GM19438 (cell line): ENCODE measurements at regions not wholly inside any gene's neighbourhood (a gene's known extent, or its start where the extent isn't known, plus 50 kb on each side); places are given as distances from the start of the nearest gene placed in this dataset.

ENCODE experiments used
- ATAC-seq: cut with Tn5 transposase; IDR thresholded peaks from one replicate; pipeline ENCODE4 v1.9.1; 2021; ENCODE audit warnings: low read depth; ENCODE audit not compliant: unreplicated experiment

DNA sequence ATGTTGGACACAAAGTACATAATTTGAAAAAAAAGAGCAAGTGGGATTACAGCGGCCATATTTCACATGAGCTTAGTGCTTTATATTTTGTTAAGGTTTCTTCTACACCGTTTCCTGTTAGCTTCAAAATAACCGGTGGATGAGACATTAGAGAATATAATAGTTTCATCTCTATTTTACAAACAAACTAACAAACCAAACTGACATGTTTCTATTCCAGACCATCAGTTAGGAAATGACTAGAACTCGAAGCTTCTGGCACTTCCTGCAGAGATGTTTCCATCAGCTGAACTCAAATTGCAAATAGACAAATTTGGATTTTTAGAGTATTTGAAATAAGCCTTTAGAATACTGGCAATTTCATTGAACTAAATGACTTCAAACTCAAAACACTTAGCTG, 86.5 kb downstream of the MTRR start:
- ATAC-seq, result no peak

DNA sequence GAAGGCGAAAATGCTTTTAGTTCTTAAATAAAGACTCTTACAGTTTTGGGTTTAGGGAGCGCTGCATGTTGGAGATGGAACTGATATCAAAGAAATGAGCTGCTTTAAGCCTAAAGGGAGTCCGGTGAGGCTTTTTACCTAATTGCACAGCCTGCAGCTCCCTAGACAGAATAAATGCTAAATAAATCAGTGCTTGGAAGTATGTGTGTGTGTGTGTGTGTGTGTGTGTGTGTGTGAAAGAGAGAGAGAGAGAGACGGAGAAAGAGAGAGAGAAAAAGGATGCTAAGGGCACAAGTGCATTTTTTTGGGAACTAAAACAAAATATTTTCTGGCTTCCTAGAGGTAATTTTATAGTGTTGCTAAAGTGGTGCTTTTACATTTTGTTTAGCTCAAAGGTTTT, 88.4 kb downstream of the MTRR start:
- no peak for ATAC-seq

- ATAC-seq, result no peak
Measured at GRCh38 chr5:7960142-7960541, 91.2 kb downstream of the MTRR start.

GRCh38 chr5:7961540-7961939, 92.6 kb downstream of the MTRR start:
- ATAC-seq, result no peak

DNA sequence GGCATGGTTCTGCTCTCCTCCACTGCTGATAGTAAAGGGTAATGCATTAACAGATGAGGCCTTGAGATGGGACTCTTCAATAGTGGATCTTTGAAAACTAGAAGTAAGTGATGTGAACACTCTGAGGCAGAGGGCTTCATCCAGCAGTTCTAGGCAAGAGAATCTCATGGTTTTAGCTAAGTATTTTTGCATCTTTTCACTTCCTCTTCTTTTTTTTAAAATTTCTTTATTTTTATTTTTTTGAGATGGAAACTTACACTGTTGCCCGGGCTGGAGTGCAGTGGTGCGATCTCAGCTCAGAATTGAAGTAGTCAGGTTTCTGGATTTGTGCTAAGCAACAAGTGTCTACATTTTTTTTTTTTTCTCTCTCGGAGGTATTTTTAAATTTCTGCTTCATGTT, 101.9 kb downstream of the MTRR start:
- no peak for ATAC-seq

DNA sequence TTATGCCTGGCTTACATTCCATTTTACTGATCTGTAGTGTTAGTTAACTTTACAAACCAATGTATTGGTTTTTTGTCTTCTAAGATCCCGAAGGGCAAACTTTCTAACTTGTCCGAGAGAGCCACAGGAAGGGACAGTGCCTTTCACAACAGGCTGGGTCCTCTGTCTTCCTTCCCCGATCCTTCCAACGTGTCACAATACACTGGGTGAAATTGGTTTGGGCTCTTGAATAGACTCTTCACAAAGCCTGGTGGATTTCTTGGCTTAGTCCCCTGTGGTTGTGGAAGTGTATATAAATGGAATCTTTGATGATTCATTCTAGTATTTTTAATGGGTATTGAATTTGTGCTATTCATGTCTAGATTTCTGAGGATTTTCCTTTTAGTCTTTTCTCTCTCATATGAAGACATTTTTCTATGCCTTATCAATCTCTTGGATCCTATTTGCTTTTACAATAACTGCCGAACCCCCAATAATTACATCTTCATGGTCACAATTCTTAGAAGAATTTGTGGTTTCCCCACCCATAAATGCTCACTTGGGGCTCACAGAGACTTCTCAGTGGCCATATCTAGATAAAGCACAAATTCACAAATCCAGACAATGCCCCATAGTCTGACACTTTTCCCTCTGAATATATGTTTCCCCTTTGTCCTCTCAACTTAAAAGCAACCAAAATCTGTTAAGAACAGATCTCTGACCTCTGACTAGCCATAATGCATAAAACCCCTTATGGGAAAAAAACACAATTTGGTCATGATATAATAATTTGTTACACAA, 107.7 kb downstream of the MTRR start:
- ATAC-seq, result no peak

DNA sequence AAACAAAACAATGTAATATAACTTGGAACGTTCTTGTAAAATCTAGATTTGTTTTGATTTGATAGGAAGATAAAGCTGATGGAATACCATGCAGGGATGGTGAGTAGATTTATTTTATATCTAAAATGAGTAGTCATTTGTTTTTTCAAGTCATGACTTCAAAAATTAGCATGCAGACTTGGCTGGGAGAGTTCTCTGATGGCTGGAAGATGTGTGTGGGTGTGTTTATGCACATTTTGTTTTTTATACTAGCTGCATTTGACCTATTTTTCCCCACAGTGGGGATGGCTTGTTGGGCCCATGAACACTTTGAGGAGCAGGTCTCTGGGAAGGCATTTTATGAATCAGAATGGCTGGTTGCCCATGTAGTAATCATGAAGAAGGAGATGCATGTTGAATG, 109.2 kb downstream of the MTRR start:
- ATAC-seq, result no peak

GRCh38 chr5:7978991-7979390, 110.0 kb downstream of the MTRR start:
- no peak for ATAC-seq

DNA sequence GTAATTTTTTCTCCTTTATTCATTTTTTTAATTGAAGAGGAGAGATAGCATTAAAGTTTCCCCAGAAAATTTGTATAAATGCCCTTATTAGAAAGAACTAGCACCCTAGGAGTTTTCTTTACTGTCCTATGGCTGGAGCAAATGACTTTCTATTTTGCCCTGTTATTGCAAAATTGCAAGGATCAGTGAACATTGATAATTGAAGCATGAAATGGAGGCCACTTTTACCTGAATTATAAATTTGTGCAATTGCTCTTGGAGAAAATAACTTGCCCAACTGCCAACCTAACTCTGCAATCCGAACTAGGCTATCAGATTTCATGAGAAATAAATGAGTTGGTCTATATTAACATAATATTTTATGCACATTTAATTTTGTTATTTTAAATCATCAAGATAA, 111.9 kb downstream of the MTRR start:
- ATAC-seq, result no peak

GRCh38 chr5:7983433-7983832, 114.5 kb downstream of the MTRR start:
- no peak for ATAC-seq

DNA sequence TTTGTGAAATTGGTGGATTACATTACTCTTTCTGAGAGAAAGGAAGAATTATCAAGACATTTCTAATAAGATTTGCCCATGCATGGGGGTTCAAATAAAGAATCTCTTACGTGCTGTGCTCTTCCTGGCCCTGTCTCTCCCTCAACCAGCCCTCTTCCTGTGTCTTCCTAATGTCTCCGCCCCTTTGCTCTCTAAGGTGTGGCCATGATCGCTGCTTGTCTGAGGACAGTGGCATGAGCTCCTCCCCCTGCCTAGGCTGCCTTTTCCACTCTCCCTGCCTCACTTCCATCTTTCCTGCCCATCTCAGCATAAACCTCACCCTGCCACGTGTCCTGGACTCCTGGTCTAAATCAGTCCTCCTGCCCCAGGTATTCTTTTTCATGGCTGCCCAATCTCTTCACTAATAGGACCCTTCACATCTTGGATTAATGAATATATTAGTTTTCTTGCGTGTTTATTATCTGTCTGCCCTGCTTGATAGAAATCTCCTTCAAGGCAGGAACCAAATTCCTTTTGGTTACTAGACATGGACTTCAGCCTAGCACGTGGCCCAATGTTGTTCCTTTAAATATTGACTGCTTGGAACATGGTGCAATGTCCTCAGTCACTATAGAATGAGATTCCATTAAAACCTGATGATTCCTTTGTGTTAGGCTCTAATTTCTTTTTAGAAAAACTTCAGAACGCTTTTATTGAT, 122.3 kb downstream of the MTRR start:
- ATAC-seq, result no peak

GRCh38 chr5:7995688-7996294, 126.8 kb downstream of the MTRR start:
- ATAC-seq, result no peak

GRCh38 chr5:8005416-8005815, 136.5 kb downstream of the MTRR start:
- ATAC-seq, result no peak

DNA sequence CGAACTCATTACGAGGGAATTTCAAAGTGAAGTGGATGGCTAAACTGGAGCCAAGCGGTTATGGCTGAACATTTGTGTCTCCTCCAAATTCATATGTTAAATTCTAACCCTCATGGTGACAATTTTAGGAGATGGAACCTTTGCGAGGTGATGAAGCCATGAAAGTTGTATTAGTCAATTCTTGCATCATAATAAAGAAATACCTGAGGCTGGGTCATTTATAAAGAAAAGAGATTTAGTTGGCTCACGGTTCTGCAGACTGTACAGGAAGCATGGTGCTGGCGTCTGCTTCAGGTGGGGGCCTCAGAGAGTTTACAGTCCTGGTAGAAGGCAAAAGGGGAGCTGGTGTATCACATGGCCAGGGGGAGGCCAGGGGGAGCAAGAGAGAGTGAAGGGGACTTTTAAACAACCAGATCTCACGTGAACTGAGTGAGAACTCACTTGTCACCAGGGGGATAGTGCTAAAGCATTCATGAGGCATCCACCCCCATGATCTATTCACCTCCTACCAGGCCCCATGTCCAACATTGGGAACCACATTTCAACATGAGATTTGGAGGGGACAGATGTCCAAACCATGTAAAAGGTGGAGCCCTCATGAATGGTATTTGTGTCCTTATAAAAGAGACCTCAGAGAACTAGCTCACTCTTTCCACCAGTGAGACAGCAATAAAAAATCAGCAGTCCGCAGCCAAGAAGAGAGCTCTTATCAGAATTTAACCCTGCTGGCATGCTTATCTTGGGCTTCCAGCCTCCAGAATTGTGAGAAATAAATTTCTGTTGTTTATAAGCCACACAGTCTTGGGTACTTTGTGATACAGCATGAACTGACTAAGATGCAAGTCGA, 143.4 kb downstream of the MTRR start:
- no peak for ATAC-seq

DNA sequence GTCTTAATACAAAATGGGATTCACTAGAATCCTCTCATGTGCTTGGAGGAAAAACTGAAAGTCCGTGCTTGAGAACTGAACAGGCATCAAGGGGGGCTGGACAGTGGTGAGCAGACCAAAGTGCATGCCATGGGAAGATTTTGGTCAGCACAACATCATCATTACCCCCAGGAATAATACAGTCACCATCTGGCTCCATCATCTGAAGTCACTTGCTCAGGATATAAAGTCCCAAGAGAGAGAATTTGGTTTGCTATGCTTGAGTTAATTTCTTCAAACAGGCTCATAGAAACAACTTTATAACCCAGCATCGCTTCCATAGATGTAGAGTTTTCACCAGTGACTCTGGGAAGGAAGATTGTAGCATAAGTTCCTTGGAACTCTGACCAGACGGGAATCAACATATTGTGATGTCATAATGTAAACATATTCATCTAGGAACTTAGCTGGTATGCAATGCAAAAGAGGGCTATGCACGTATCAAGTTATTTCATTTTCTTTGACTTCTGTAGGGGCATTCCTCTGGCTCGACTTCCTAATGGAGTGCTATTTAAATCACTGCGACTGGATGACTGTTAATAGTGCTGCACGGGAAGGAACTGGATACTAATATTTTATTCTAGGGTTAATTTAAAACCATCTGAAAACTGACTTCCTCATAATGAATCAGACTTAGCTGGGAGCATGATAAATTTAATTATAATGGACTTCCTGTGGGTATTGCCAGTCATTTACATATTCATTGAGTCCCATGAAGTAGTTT, 145.2 kb downstream of the MTRR start:
- ATAC-seq, result no peak

DNA sequence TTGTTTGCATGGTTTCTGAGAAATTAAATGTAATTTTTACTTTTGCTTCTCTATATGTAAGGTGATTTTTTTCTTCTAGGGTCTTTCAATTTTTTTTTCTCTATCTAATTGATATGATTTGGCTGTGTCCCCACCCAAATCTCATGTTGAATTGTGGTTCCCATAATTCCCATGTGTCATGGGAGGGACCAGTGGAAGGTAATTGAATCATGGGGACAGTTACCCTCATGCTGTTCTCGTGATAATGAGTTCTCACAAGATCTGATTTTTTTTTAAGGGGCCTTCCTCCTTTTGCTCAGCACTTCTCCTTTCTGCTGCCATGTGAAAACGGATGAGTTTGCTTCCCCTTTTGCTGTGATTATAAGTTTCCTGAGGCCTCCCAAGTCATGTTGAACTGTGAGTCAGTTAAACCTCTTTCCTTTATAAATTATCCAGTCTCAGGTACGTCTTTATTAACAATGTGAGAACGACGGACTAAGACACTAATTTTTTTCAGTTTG, 150.8 kb downstream of the MTRR start:
- no peak for ATAC-seq

- ATAC-seq, result no peak
Measured at GRCh38 chr5:8020861-8021514, 152.0 kb downstream of the MTRR start.

GRCh38 chr5:8028243-8028642, 159.3 kb downstream of the MTRR start:
- ATAC-seq, result no peak

DNA sequence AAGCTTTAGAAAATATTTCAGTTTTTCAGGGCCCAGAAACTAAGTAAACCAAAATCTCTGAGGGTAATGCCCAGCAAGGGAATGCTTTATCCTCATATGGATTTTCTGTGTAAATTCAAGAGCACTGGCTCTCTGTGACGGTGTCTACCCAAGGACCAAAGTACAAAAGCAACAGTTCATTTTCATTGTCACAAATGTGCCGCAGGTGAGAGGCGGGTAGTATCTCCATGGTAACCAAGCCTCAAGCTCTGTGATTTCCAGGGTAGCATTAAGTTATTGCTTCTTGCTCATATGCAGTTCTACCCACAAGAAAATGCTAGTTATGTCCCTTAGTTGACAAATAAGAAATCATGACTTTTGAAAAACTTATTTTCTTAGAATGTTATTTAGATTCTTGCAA, 164.3 kb downstream of the MTRR start:
- ATAC-seq, result no peak

DNA sequence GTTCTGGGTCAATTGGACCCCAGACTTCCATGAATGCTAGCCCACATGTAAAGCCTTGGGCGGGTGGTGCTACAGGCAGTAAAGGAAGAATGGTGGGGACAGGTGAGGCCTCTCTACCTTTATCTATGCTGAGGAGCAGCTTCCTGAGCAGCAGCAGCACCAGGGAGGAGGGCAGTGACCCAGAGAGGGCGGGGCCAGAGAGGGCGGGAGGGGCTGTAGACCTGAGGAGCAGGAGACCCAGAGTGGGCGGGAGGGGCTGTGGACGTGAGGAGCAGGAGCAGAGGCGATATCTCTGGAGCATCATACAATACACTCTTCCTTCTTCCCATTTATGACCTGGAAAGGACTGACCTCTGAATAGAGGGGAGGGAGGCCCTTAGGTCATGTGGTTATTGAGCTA, 165.9 kb downstream of the MTRR start:
- ATAC-seq, result no peak
